H9 (cell line): ENCODE measurements at regions not wholly inside any gene's neighbourhood (a gene's known extent, or its start where the extent isn't known, plus 50 kb on each side); places are given as distances from the start of the nearest gene placed in this dataset.
A peak's percentile ranks its signal among the peaks of the same experiment; 100 is the strongest.

Source experiments
- DNase-seq: peaks from one replicate; pipeline ENCODE4 v3.0.0-alpha.2; 2017
- H2AFZ ChIP-seq: one replicate; pipeline ENCODE4 v1.6.1; 2013; ENCODE audit warnings: mild to moderate bottlenecking, low read length, control low read depth, moderate library complexity
- H2AK5ac ChIP-seq: 2 replicates; pipeline ENCODE4 v1.6.1; 2013; ENCODE audit warnings: low read length, control low read depth, mixed read lengths; ENCODE audit not compliant: insufficient read length
- H2BK120ac ChIP-seq: one replicate; pipeline ENCODE4 v1.6.1; 2013; ENCODE audit warnings: low read depth, mild to moderate bottlenecking, low read length, control low read depth, inconsistent platforms; ENCODE audit not compliant: poor library complexity, severe bottlenecking
- H2BK12ac ChIP-seq: 2 replicates; pipeline ENCODE4 v1.6.1; 2013; ENCODE audit warnings: low read length, control low read depth, mixed read lengths, low read depth; ENCODE audit not compliant: insufficient read length
- H2BK15ac ChIP-seq: 2 replicates; pipeline ENCODE4 v1.6.1; 2013; ENCODE audit warnings: low read depth, low read length, control low read depth
- H2BK20ac ChIP-seq: one replicate; pipeline ENCODE4 v1.6.1; 2013; ENCODE audit warnings: low read depth, mild to moderate bottlenecking, low read length, control low read depth, inconsistent platforms; ENCODE audit not compliant: poor library complexity, severe bottlenecking
- H2BK5ac ChIP-seq: 2 replicates; pipeline ENCODE4 v1.6.1; 2013; ENCODE audit warnings: low read length, control low read depth, mixed read lengths; ENCODE audit not compliant: insufficient read length
- H3K14ac ChIP-seq: 2 replicates; pipeline ENCODE4 v1.6.1; 2013; ENCODE audit warnings: low read length, control low read depth; ENCODE audit not compliant: insufficient read depth
- H3K18ac ChIP-seq: 2 replicates; pipeline ENCODE4 v1.6.1; 2013; ENCODE audit warnings: low read depth, mild to moderate bottlenecking, mixed read lengths, low read length, control low read depth; ENCODE audit not compliant: insufficient read length
- H3K23ac ChIP-seq: 2 replicates; pipeline ENCODE4 v1.6.1; 2013; ENCODE audit warnings: low read length, control low read depth, mixed read lengths, low read depth; ENCODE audit not compliant: insufficient read length
- H3K23me2 ChIP-seq: 2 replicates; pipeline ENCODE4 v1.6.1; 2013; ENCODE audit warnings: low read depth, mild to moderate bottlenecking, mixed read lengths, low read length, control low read depth; ENCODE audit not compliant: insufficient read length, poor library complexity, severe bottlenecking
- H3K27ac ChIP-seq: 2 replicates; pipeline ENCODE4 v1.5.1; 2013; ENCODE audit warnings: low read length, control low read depth, mixed read lengths, low read depth; ENCODE audit not compliant: insufficient read length
- H3K27me3 ChIP-seq: 2 replicates; pipeline ENCODE4 v1.6.1; 2013; ENCODE audit warnings: low read length, control low read depth, inconsistent platforms; ENCODE audit not compliant: insufficient read depth
- H3K4ac ChIP-seq: 2 replicates; pipeline ENCODE4 v1.6.1; 2013; ENCODE audit warnings: low read depth, mild to moderate bottlenecking, control low read depth, inconsistent platforms, low read length, moderate library complexity
- H3K4me1 ChIP-seq: 2 replicates; pipeline ENCODE4 v1.6.1; 2013; ENCODE audit warnings: low read length, control low read depth, inconsistent platforms; ENCODE audit not compliant: insufficient read depth
- H3K4me2 ChIP-seq: 2 replicates; pipeline ENCODE4 v1.6.1; 2013; ENCODE audit warnings: low read length, control low read depth, mixed read lengths; ENCODE audit not compliant: insufficient read length, insufficient read depth
- H3K56ac ChIP-seq: 2 replicates; pipeline ENCODE4 v1.6.1; 2013; ENCODE audit warnings: low read depth, mild to moderate bottlenecking, mixed read lengths, low read length, control low read depth; ENCODE audit not compliant: insufficient read length
- H3K79me1 ChIP-seq: 2 replicates; pipeline ENCODE4 v1.6.1; 2013; ENCODE audit warnings: low read depth, mild to moderate bottlenecking, moderate library complexity, low read length, control low read depth, inconsistent platforms; ENCODE audit not compliant: insufficient read depth, poor library complexity, severe bottlenecking
- H3K79me2 ChIP-seq: 2 replicates; pipeline ENCODE4 v1.6.1; 2013; ENCODE audit warnings: low read length, control low read depth, inconsistent platforms; ENCODE audit not compliant: insufficient read depth
- H3K9ac ChIP-seq: 2 replicates; pipeline ENCODE4 v1.6.1; 2013; ENCODE audit warnings: low read length, control low read depth, mixed read lengths; ENCODE audit not compliant: insufficient read length; ENCODE audit errors: extremely low read depth
- H3K9me3 ChIP-seq: one replicate; pipeline ENCODE4 v1.6.1; 2013; ENCODE audit warnings: low read depth, low read length, inconsistent platforms; ENCODE audit not compliant: control insufficient read depth
- H3T11ph ChIP-seq: one replicate; pipeline ENCODE4 v1.6.1; 2013; ENCODE audit warnings: mild to moderate bottlenecking, low read length, control low read depth, inconsistent platforms
- H4K20me1 ChIP-seq: one replicate; pipeline ENCODE4 v1.6.1; 2013; ENCODE audit not compliant: control insufficient read depth, insufficient read length, insufficient read depth
- H4K5ac ChIP-seq: 2 replicates; pipeline ENCODE4 v1.6.1; 2013; ENCODE audit warnings: low read depth, mild to moderate bottlenecking, mixed read lengths, low read length, control low read depth; ENCODE audit not compliant: insufficient read length
- H4K8ac ChIP-seq: replicated peaks from 2 replicates; pipeline ENCODE4 v1.6.1; 2013; ENCODE audit warnings: low read length, control low read depth, mixed read lengths, low read depth; ENCODE audit not compliant: insufficient read length
- H4K91ac ChIP-seq: 2 replicates; pipeline ENCODE4 v1.6.1; 2013; ENCODE audit warnings: low read depth, mild to moderate bottlenecking, moderate library complexity, mixed read lengths, low read length, control low read depth; ENCODE audit not compliant: insufficient read length
- H3K27ac Mint-ChIP-seq, 3 experiments: 2 replicates in 2 of 3; 3 replicates in 1 of 3; pipeline ENCODE4 v1.8.0; 2020 to 2021; ENCODE audit warnings: mixed read lengths in 3 of 3, mild to moderate bottlenecking in 1 of 3, moderate library complexity in 1 of 3
- H3K27me3 Mint-ChIP-seq: 2 replicates; pipeline ENCODE4 v1.8.0; 2021; ENCODE audit warnings: low read depth, mild to moderate bottlenecking, moderate library complexity, mixed read lengths
- H3K36me3 Mint-ChIP-seq, 3 experiments: 2 replicates in 2 of 3; 3 replicates in 1 of 3; pipeline ENCODE4 v1.8.0; 2020 to 2021; ENCODE audit warnings: low read depth in 3 of 3, mixed read lengths in 3 of 3; ENCODE audit not compliant: insufficient read depth in 1 of 3
- H3K4me1 Mint-ChIP-seq, 2 experiments: 2 replicates each; pipeline ENCODE4 v1.8.0; 2020; ENCODE audit warnings: mixed read lengths in 2 of 2
- H3K4me3 Mint-ChIP-seq, 2 experiments: 2 replicates in 1 of 2; 3 replicates in 1 of 2; pipeline ENCODE4 v1.8.0; 2020 to 2021; ENCODE audit warnings: mild to moderate bottlenecking in 2 of 2, mixed read lengths in 2 of 2, moderate library complexity in 1 of 2
- H3K9me3 Mint-ChIP-seq, 2 experiments: 2 replicates in 1 of 2; 3 replicates in 1 of 2; pipeline ENCODE4 v1.8.0; 2020; ENCODE audit warnings: mild to moderate bottlenecking in 2 of 2, mixed read lengths in 2 of 2, moderate library complexity in 1 of 2
- CTCF ChIP-seq: fragments of 200-600 bp; sonication (generic); conservative IDR thresholded peaks from 3 replicates; pipeline ENCODE4 v1.8.0; 2021; ENCODE audit warnings: antibody characterized with exemption, mild to moderate bottlenecking
- WGBS: extraction: QIAGEN DNeasy Blood & Tissue Kit; methylation state at CpG from one replicate; pipeline ENCODE4 v1.1.7; 2013; ENCODE audit warnings: missing lambda C conversion rate, low lambda C conversion rate, mixed read lengths; ENCODE audit not compliant: insufficient read length; ENCODE audit errors: extremely low coverage; 5-methylcytosine and 5-hydroxymethylcytosine counted together

- Histone ChIP-seq H2BK120ac (no peak overlapping the region), H3K9me3 (no peaks in the 10 kb centered on the region), H3K27me3 (no peaks in the 10 kb centered on the region), H2AFZ (no peak overlapping the region), H4K8ac (no peak overlapping the region), H4K91ac (no peak overlapping the region), H3K23me2 (no peaks in the 10 kb centered on the region), H2BK15ac (no peak overlapping the region), H3K14ac (no peak overlapping the region), H3K56ac (no peak overlapping the region), H4K20me1 (no peaks in the 10 kb centered on the region), H2BK12ac (no peak overlapping the region), H3K9ac (no peak overlapping the region), H2BK20ac (no peak overlapping the region), H2BK5ac (no peak overlapping the region), H2AK5ac (no peak overlapping the region), H3K4ac (no peak overlapping the region), H3K4me2 (no peak overlapping the region), H3K4me1 (no peaks in the 10 kb centered on the region), H3K79me1 (no peaks in the 10 kb centered on the region), H3K23ac (no peak overlapping the region), H4K5ac (no peak overlapping the region), H3K18ac (no peak overlapping the region), H3T11ph (no peak overlapping the region), H3K27ac (no peak overlapping the region), H3K79me2 (no peaks in the 10 kb centered on the region)
- DNase-seq, result no peak
- Mint-ChIP-seq H3K27ac (0 out of 7 replicates have a peak overlapping the region, but pooled peaks of 1 of the 3 experiments have one; percentile 22), H3K9me3 (peaks cover 3 to 5% of the 10 kb centered on the region in 2 experiments; a peak in 2 of 5 replicates), H3K36me3 (no peaks in the 10 kb centered on the region; a peak in 1 of 7 replicates), H3K27me3 (no peaks in the 10 kb centered on the region), H3K4me1 (peaks cover 4 to 5% of the 10 kb centered on the region in 2 experiments; a peak in 3 of 4 replicates), H3K4me3 (no peak overlapping the region)
- no peak for TF ChIP-seq CTCF
- no CpG with 5 or more reads among the region's 3 CpGs for WGBS
Measured at GRCh38 chr4:36601864-36602495, 320.6 kb downstream of the DTHD1 start.
